ENCODE measurements at regions not wholly inside any gene's neighbourhood (a gene's known extent, or its start where the extent isn't known, plus 50 kb on each side); places are given as distances from the start of the nearest gene placed in this dataset.

GRCh38 chr12:75974323-75975187 lies 57.0 kb downstream of the PHLDA1 start:
- no peaks in the 10 kb centered on the region for H3K36me3 ChIP-seq
- H3K4me3 ChIP-seq: no peak overlapping the region
- no peak for TF ChIP-seq CTCF (IDR thresholded peaks at IDR 0.05; ENCODE audit: low read depth, low read length)
- no peak for DNase-seq (ENCODE audit: low read depth in 1 of 2, low spot score in 1 of 2)
- H3K27ac ChIP-seq: no peak overlapping the region
- no peaks in the 10 kb centered on the region for H3K9me3 ChIP-seq (ENCODE audit: low read depth)
- peaks cover 10% of the 10 kb centered on the region for H3K4me1 ChIP-seq (ENCODE audit: low read depth)
- no peaks in the 10 kb centered on the region for H3K27me3 ChIP-seq

- Histone ChIP-seq H3K27ac (no peak overlapping the region), H3K9me3 (ENCODE audit: low read depth) (no peaks in the 10 kb centered on the region), H3K36me3 (no peaks in the 10 kb centered on the region), H3K4me1 (ENCODE audit: low read depth) (no peaks in the 10 kb centered on the region), H3K27me3 (no peaks in the 10 kb centered on the region), H3K4me3 (no peak overlapping the region)
- TF ChIP-seq CTCF (IDR thresholded peaks at IDR 0.05; ENCODE audit: low read depth, low read length): no peak
- DNase-seq (ENCODE audit: low read depth in 1 of 2, low spot score in 1 of 2): no peak
These were observed 60.3 kb downstream of the PHLDA1 start for GRCh38 chr12:75971253-75971652.

GRCh38 chr12:75970310-75970709 lies 61.3 kb downstream of the PHLDA1 start:
- Histone ChIP-seq H3K4me3 (no peak overlapping the region), H3K9me3 (ENCODE audit: low read depth) (no peaks in the 10 kb centered on the region), H3K36me3 (no peaks in the 10 kb centered on the region), H3K27ac (no peak overlapping the region), H3K27me3 (no peaks in the 10 kb centered on the region), H3K4me1 (ENCODE audit: low read depth) (no peaks in the 10 kb centered on the region)
- DNase-seq (ENCODE audit: low read depth in 1 of 2, low spot score in 1 of 2): no peak
- TF ChIP-seq CTCF (IDR thresholded peaks at IDR 0.05; ENCODE audit: low read depth, low read length): no peak

- no peaks in the 10 kb centered on the region for H3K4me1 ChIP-seq (ENCODE audit: low read depth)
- no peak overlapping the region for H3K4me3 ChIP-seq
- no peaks in the 10 kb centered on the region for H3K9me3 ChIP-seq (ENCODE audit: low read depth)
- H3K27ac ChIP-seq: no peak overlapping the region
- DNase-seq (ENCODE audit: low read depth in 1 of 2, low spot score in 1 of 2): peak in 1 of 2 donors; percentile 43
- no peaks in the 10 kb centered on the region for H3K27me3 ChIP-seq
- TF ChIP-seq CTCF (IDR thresholded peaks at IDR 0.05; ENCODE audit: low read depth, low read length): no peak
- no peaks in the 10 kb centered on the region for H3K36me3 ChIP-seq
These were observed 61.8 kb downstream of the PHLDA1 start for GRCh38 chr12:75969768-75970167.

- no peaks in the 10 kb centered on the region for H3K9me3 ChIP-seq (ENCODE audit: low read depth)
- no peak overlapping the region for H3K27ac ChIP-seq
- H3K4me1 ChIP-seq (ENCODE audit: low read depth): no peaks in the 10 kb centered on the region
- no peaks in the 10 kb centered on the region for H3K27me3 ChIP-seq
- H3K4me3 ChIP-seq: no peak overlapping the region
- TF ChIP-seq CTCF (IDR thresholded peaks at IDR 0.05; ENCODE audit: low read depth, low read length): no peak
- DNase-seq (ENCODE audit: low read depth in 1 of 2, low spot score in 1 of 2): no peak
- no peaks in the 10 kb centered on the region for H3K36me3 ChIP-seq
These were observed 65.9 kb downstream of the PHLDA1 start for GRCh38 chr12:75965661-75966060.
